DOHH2 (cell line): ENCODE measurements at regions not wholly inside any gene's neighbourhood (a gene's known extent, or its start where the extent isn't known, plus 50 kb on each side); places are given as distances from the start of the nearest gene placed in this dataset.

Experiments used
- H3F3A ChIP-seq: fragments of 200-600 bp; sonication (generic), shearing (Covaris generic); 2 replicates; pipeline ENCODE4 v1.6.0; 2016; ENCODE audit warnings: antibody characterized with exemption, mild to moderate bottlenecking; ENCODE audit not compliant: control insufficient read depth, insufficient read depth
- H3K27ac ChIP-seq: fragments of 200-600 bp; sonication (generic); 2 replicates; pipeline ENCODE4 v1.5.1; 2014; ENCODE audit warnings: low read depth, mild to moderate bottlenecking, low read length, moderate library complexity
- H3K27me3 ChIP-seq: fragments of 200-600 bp; sonication (generic); 2 replicates; pipeline ENCODE4 v1.6.1; 2014; ENCODE audit warnings: mild to moderate bottlenecking, low read length, mixed read lengths; ENCODE audit not compliant: control insufficient read depth
- H3K36me3 ChIP-seq: fragments of 200-600 bp; sonication (generic); 2 replicates; pipeline ENCODE4 v1.6.1; 2014; ENCODE audit warnings: mild to moderate bottlenecking, low read length, moderate library complexity, mixed read lengths; ENCODE audit not compliant: control insufficient read depth
- H3K4me1 ChIP-seq: fragments of 200-600 bp; sonication (generic); 2 replicates; pipeline ENCODE4 v1.6.1; 2014; ENCODE audit warnings: mild to moderate bottlenecking, low read length, mixed read lengths; ENCODE audit not compliant: control insufficient read depth
- H3K4me2 ChIP-seq: fragments of 200-600 bp; sonication (generic); 2 replicates; pipeline ENCODE4 v1.6.0; 2014; ENCODE audit warnings: mild to moderate bottlenecking, low read length, moderate library complexity
- H3K4me3 ChIP-seq: fragments of 200-600 bp; sonication (generic); 2 replicates; pipeline ENCODE4 v1.5.1; 2014; ENCODE audit warnings: mild to moderate bottlenecking, low read length, mixed read lengths
- H3K79me2 ChIP-seq: fragments of 200-600 bp; sonication (generic); 2 replicates; pipeline ENCODE4 v1.6.1; 2014; ENCODE audit warnings: mild to moderate bottlenecking, low read length, mixed read lengths; ENCODE audit not compliant: control insufficient read depth
- H3K9me2 ChIP-seq: fragments of 200-600 bp; sonication (generic); replicated peaks from 2 replicates; pipeline ENCODE4 v1.6.1; 2014; ENCODE audit warnings: mild to moderate bottlenecking, low read length, mixed read lengths; ENCODE audit not compliant: control insufficient read depth
- H3K9me3 ChIP-seq: fragments of 200-600 bp; sonication (generic); 2 replicates; pipeline ENCODE4 v1.6.1; 2014; ENCODE audit warnings: antibody characterized with exemption, low read length, mixed read lengths; ENCODE audit not compliant: control insufficient read depth, insufficient read depth
- H4K20me1 ChIP-seq: fragments of 200-600 bp; sonication (generic); 2 replicates; pipeline ENCODE4 v1.6.0; 2014; ENCODE audit warnings: low read depth, mild to moderate bottlenecking, antibody characterized with exemption, low read length, moderate library complexity; ENCODE audit not compliant: control insufficient read depth, insufficient read depth
- CTCF ChIP-seq: fragments of 200-600 bp; sonication (generic); IDR thresholded peaks from one replicate; pipeline ENCODE4 v1.5.1; 2014; ENCODE audit warnings: antibody characterized with exemption, mild to moderate bottlenecking, low read depth, low read length; ENCODE audit not compliant: poor library complexity, severe bottlenecking
- EZH2phosphoT487 ChIP-seq: fragments of 200-600 bp; sonication (generic); IDR thresholded peaks from 2 replicates; pipeline ENCODE4 v1.6.1; 2017; ENCODE audit warnings: borderline replicate concordance, mild to moderate bottlenecking, antibody characterized with exemption, low read length, moderate library complexity, mixed read lengths

GRCh38 chr14:35989736-35990135 lies 163.6 kb downstream of the BRMS1L start:
- Histone ChIP-seq H3K36me3 (no peaks in the 10 kb centered on the region), H3K79me2 (no peaks in the 10 kb centered on the region), H4K20me1 (no peaks in the 10 kb centered on the region), H3K9me3 (no peaks in the 10 kb centered on the region), H3K9me2 (no peaks in the 10 kb centered on the region), H3K27ac (no peak overlapping the region), H3K4me3 (no peak overlapping the region), H3F3A (no peaks in the 10 kb centered on the region), H3K27me3 (no peaks in the 10 kb centered on the region), H3K4me1 (no peaks in the 10 kb centered on the region), H3K4me2 (no peak overlapping the region)
- no peak for TF ChIP-seq EZH2phosphoT487
- no peak for TF ChIP-seq CTCF

- H3K4me2 ChIP-seq, result no peak overlapping the region
- no peaks in the 10 kb centered on the region for H3K4me1 ChIP-seq
- H3F3A ChIP-seq, result no peaks in the 10 kb centered on the region
- H3K79me2 ChIP-seq, result no peaks in the 10 kb centered on the region
- H3K9me3 ChIP-seq, result no peaks in the 10 kb centered on the region
- H3K27ac ChIP-seq, result no peak overlapping the region
- H3K36me3 ChIP-seq, result no peaks in the 10 kb centered on the region
- H4K20me1 ChIP-seq, result no peaks in the 10 kb centered on the region
- H3K27me3 ChIP-seq, result no peaks in the 10 kb centered on the region
- H3K9me2 ChIP-seq, result no peaks in the 10 kb centered on the region
- no peak overlapping the region for H3K4me3 ChIP-seq
- no peak for TF ChIP-seq EZH2phosphoT487
- no peak for TF ChIP-seq CTCF
Observed at GRCh38 chr14:35988972-35989690, 163.0 kb downstream of the BRMS1L start.

- H4K20me1 ChIP-seq, result no peaks in the 10 kb centered on the region
- no peak overlapping the region for H3K4me2 ChIP-seq
- no peak for TF ChIP-seq EZH2phosphoT487
- TF ChIP-seq CTCF, result no peak
Observed at GRCh38 chr14:35988550-35988949, 162.4 kb downstream of the BRMS1L start.

GRCh38 chr14:35987731-35988130 lies 161.6 kb downstream of the BRMS1L start:
- no peaks in the 10 kb centered on the region for H4K20me1 ChIP-seq
- no peak overlapping the region for H3K27ac ChIP-seq
- H3K36me3 ChIP-seq, result no peaks in the 10 kb centered on the region
- TF ChIP-seq CTCF, result no peak
- TF ChIP-seq EZH2phosphoT487, result no peak
- H3K9me2 ChIP-seq, result no peaks in the 10 kb centered on the region
- H3K4me1 ChIP-seq, result no peaks in the 10 kb centered on the region
- H3K4me2 ChIP-seq, result no peak overlapping the region
- no peaks in the 10 kb centered on the region for H3K9me3 ChIP-seq
- no peaks in the 10 kb centered on the region for H3K27me3 ChIP-seq
- H3F3A ChIP-seq, result no peaks in the 10 kb centered on the region
- H3K79me2 ChIP-seq, result no peaks in the 10 kb centered on the region
- H3K4me3 ChIP-seq, result no peak overlapping the region

More at GRCh38 chr14:35988550-35988949, 162.4 kb downstream of the BRMS1L start:
- H3K27me3 ChIP-seq, result no peaks in the 10 kb centered on the region
- no peaks in the 10 kb centered on the region for H3K9me2 ChIP-seq
- H3K27ac ChIP-seq, result no peak overlapping the region
- no peak overlapping the region for H3K4me3 ChIP-seq
- H3K36me3 ChIP-seq, result no peaks in the 10 kb centered on the region
- no peaks in the 10 kb centered on the region for H3F3A ChIP-seq
- H3K9me3 ChIP-seq, result no peaks in the 10 kb centered on the region
- no peaks in the 10 kb centered on the region for H3K79me2 ChIP-seq
- no peaks in the 10 kb centered on the region for H3K4me1 ChIP-seq
